Testis (tissue), 2 donors: ENCODE measurements at regions not wholly inside any gene's neighbourhood (a gene's known extent, or its start where the extent isn't known, plus 50 kb on each side); places are given as distances from the start of the nearest gene placed in this dataset.

ENCODE experiments used
- POLR2A ChIP-seq: fragments of 450-650 bp; IDR thresholded peaks from one replicate; pipeline ENCODE4 v1.6.1; 2017; ENCODE audit warnings: antibody characterized with exemption, mild to moderate bottlenecking, moderate library complexity
- TF ChIP-seq, protein P1 (sequence below), 3 experiments: fragments of 450-650 bp in 2 of 3; fragments of 200-600 bp in 1 of 3; sonication (generic) in 1 of 3; IDR thresholded peaks; one replicate each; pipeline ENCODE4 v1.5.1; 2016 to 2019; ENCODE audit warnings: antibody characterized with exemption in 3 of 3, mild to moderate bottlenecking in 2 of 3, moderate library complexity in 1 of 3

DNA sequence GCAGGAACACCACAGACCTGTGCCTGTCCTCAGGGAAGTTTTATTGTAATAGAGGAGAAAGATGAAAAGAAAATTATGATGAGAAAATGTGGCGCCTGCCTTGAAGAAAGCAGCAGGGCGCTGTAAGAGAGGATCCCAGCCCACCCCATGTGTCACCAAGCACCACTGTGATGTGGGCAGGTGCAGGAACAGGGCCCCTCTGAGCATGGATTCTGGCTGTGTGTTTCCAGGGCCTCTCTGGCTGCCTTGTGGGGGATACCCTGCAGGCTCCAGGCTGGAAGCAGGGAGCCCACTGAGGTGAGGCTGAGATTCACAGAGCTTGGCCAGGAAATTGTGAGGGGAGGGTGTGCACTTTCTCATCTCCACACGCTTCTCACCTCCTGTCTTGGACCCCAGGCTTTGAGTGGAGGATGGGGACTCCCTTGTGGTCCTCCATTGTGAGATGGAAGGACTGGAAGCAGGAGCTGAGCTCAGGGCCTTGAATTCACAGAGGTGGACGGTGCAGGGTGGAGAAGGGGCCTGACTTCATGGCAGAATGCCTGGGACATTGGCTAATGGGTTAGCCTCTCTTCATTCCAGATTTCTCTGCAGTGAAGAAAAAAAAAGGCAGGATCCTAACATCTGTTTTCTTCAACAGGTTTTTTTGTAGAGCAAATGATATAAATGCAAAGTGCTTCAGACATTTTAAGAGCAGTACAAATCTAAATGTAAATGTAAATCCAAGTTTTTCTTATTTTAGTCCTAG lies 246.6 kb upstream of the B3GAT1 start:
- TF ChIP-seq, protein P1, sequence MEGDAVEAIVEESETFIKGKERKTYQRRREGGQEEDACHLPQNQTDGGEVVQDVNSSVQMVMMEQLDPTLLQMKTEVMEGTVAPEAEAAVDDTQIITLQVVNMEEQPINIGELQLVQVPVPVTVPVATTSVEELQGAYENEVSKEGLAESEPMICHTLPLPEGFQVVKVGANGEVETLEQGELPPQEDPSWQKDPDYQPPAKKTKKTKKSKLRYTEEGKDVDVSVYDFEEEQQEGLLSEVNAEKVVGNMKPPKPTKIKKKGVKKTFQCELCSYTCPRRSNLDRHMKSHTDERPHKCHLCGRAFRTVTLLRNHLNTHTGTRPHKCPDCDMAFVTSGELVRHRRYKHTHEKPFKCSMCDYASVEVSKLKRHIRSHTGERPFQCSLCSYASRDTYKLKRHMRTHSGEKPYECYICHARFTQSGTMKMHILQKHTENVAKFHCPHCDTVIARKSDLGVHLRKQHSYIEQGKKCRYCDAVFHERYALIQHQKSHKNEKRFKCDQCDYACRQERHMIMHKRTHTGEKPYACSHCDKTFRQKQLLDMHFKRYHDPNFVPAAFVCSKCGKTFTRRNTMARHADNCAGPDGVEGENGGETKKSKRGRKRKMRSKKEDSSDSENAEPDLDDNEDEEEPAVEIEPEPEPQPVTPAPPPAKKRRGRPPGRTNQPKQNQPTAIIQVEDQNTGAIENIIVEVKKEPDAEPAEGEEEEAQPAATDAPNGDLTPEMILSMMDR (IDR thresholded peaks at IDR 0.05): no peak
- TF ChIP-seq POLR2A: no peak
